GM12878 (cell line): ENCODE measurements at regions not wholly inside any gene's neighbourhood (a gene's known extent, or its start where the extent isn't known, plus 50 kb on each side); places are given as distances from the start of the nearest gene placed in this dataset.

Experiments
- ATAC-seq: fragments of 200-7000 bp; cut with Tn5 transposase; 3 replicates; pipeline ENCODE4 v1.9.1; 2020; ENCODE audit warnings: mild to moderate bottlenecking, moderate library complexity
- BruUV-seq: library from RNA; stranded (reverse); fragments of 400-500 nt; replicated peaks from 2 replicates; lab custom pipeline; 2021; lab: Mats Ljungman, UMichigan
- CTCF ChIA-PET: fragments of 300-600 bp; sonication (Branson Sonifier 250); formaldehyde crosslinking; extraction: SDS; loops from one replicate; lab custom pipeline; 2021; ENCODE audit warnings: inconsistent platforms; lab: Yijun Ruan, JAX
- POLR2A ChIA-PET: fragments of 350-600 bp; formaldehyde crosslinking; extraction: SDS; loops from one replicate; lab custom pipeline; 2021; ENCODE audit warnings: inconsistent platforms; lab: Charles Lee
- RAD21 ChIA-PET: fragments of 300-600 bp; sonication (Branson Sonifier 250); formaldehyde crosslinking; loops from one replicate; lab custom pipeline; 2023; ENCODE audit warnings: antibody characterized with exemption; ENCODE audit not compliant: unreplicated experiment; lab: Charles Lee
- SMC1A ChIA-PET: fragments of 300-600 bp; sonication (Branson Sonifier 250); formaldehyde crosslinking; loops from one replicate; lab custom pipeline; 2023; ENCODE audit not compliant: unreplicated experiment, uncharacterized antibody; lab: Charles Lee
- DNase-seq: peaks from one replicate; pipeline ENCODE4 v3.0.0-alpha.2; 2011; ENCODE audit warnings: low read depth, low spot score
- FAIRE-seq: peaks from 3 replicates; lab custom pipeline; 2011; peaks lifted over from hg19 to GRCh38; lab: Jason Lieb, UNC
- H2AFZ ChIP-seq: 2 replicates; pipeline ENCODE4 v1.6.0; 2011; ENCODE audit warnings: low read depth, low read length, control low read depth; ENCODE audit not compliant: control insufficient read depth
- H3K27ac ChIP-seq: 2 replicates; pipeline ENCODE4 v1.5.1; 2011; ENCODE audit warnings: control low read depth; ENCODE audit not compliant: control insufficient read depth, insufficient read depth
- H3K27me3 ChIP-seq, 2 experiments: replicated peaks in 1 of 2; 2 replicates each; pipeline versions ENCODE4 v1.6.0 to v1.6.1; 2011; ENCODE audit warnings: low read length in 1 of 2; ENCODE audit not compliant: control insufficient read depth in 2 of 2, insufficient read depth in 2 of 2
- H3K36me3 ChIP-seq, 2 experiments: 2 replicates each; pipeline ENCODE4 v1.5.1; 2011; ENCODE audit warnings: low read length in 1 of 2; ENCODE audit not compliant: control insufficient read depth in 2 of 2, insufficient read depth in 2 of 2
- H3K4me1 ChIP-seq: 2 replicates; pipeline ENCODE4 v1.6.1; 2011; ENCODE audit warnings: mild to moderate bottlenecking, low read length, moderate library complexity, mixed read lengths; ENCODE audit not compliant: control insufficient read depth, insufficient read depth
- H3K4me2 ChIP-seq: 2 replicates; pipeline ENCODE4 v1.6.0; 2011; ENCODE audit warnings: control low read depth; ENCODE audit not compliant: control insufficient read depth, insufficient read depth
- H3K4me3 ChIP-seq: fragments of 200-600 bp; sonication (generic); 2 replicates; pipeline ENCODE4 v1.5.1; 2016
- H3K79me2 ChIP-seq: 2 replicates; pipeline ENCODE4 v1.6.0; 2011; ENCODE audit warnings: low read length; ENCODE audit not compliant: control insufficient read depth, insufficient read depth
- H3K9ac ChIP-seq: 2 replicates; pipeline ENCODE4 v1.8.0; 2011; ENCODE audit warnings: low read length, control low read depth, mixed read lengths; ENCODE audit not compliant: control insufficient read depth, insufficient read depth
- H3K9me3 ChIP-seq: replicated peaks from 3 replicates; pipeline ENCODE4 v1.5.1; 2011; ENCODE audit warnings: mild to moderate bottlenecking, low read length; ENCODE audit not compliant: control insufficient read depth, insufficient read depth
- H4K20me1 ChIP-seq: 2 replicates; pipeline ENCODE4 v1.6.0; 2011; ENCODE audit not compliant: control insufficient read depth, insufficient read depth
- ATF7 ChIP-seq: fragments of 450-650 bp; IDR thresholded peaks from 2 replicates; pipeline ENCODE4 v1.6.1; 2016; ENCODE audit warnings: low read depth, mild to moderate bottlenecking
- JUNB ChIP-seq: IDR thresholded peaks from 2 replicates; pipeline ENCODE4 v1.6.1; 2016; ENCODE audit warnings: antibody characterized with exemption, mild to moderate bottlenecking
- KDM1A ChIP-seq: fragments of 200-600 bp; sonication (generic); IDR thresholded peaks from 2 replicates; pipeline ENCODE4 v1.6.1; 2016; ENCODE audit warnings: borderline replicate concordance
- MAX ChIP-seq: IDR thresholded peaks from 2 replicates; pipeline ENCODE4 v1.6.1; 2012; ENCODE audit warnings: low read depth, low read length, improper control_type of control experiment
- NFYB ChIP-seq: IDR thresholded peaks from 2 replicates; pipeline ENCODE4 v1.6.1; 2011; ENCODE audit warnings: low read depth, mild to moderate bottlenecking, low read length, improper control_type of control experiment, moderate library complexity; ENCODE audit not compliant: insufficient read depth
- NR2C2 ChIP-seq: IDR thresholded peaks from 2 replicates; pipeline ENCODE4 v1.6.1; 2011; ENCODE audit warnings: borderline replicate concordance, low read depth; ENCODE audit not compliant: control insufficient read depth, insufficient read length
- PAX5 ChIP-seq: IDR thresholded peaks from 2 replicates; pipeline ENCODE4 v1.6.1; 2011; ENCODE audit warnings: low read depth, low read length, borderline replicate concordance
- PAX8 ChIP-seq: fragments of 450-650 bp; IDR thresholded peaks from 2 replicates; pipeline ENCODE4 v1.6.1; 2017; ENCODE audit warnings: mild to moderate bottlenecking, moderate library complexity
- PML ChIP-seq: IDR thresholded peaks from 2 replicates; pipeline ENCODE4 v1.6.1; 2012; ENCODE audit warnings: low read length, inconsistent platforms
- RUNX3 ChIP-seq: IDR thresholded peaks from 2 replicates; pipeline ENCODE4 v1.6.1; 2012; ENCODE audit warnings: low read length, inconsistent platforms
- SMAD5 ChIP-seq: IDR thresholded peaks from 2 replicates; pipeline ENCODE4 v1.6.1; 2016; ENCODE audit warnings: antibody characterized with exemption, low read depth
- SREBF2 ChIP-seq: IDR thresholded peaks from 2 replicates; pipeline ENCODE4 v1.6.1; 2012; ENCODE audit warnings: mild to moderate bottlenecking, low read length
- ZBTB4 ChIP-seq: fragments of 450-650 bp; formaldehyde crosslinking; IDR thresholded peaks from 2 replicates; pipeline ENCODE4 v1.4.0; 2022; ENCODE audit warnings: mild to moderate bottlenecking, moderate library complexity
- ZNF24 ChIP-seq: fragments of 450-650 bp; IDR thresholded peaks from 2 replicates; pipeline ENCODE4 v1.6.1; 2017; ENCODE audit warnings: antibody characterized with exemption, mild to moderate bottlenecking
- ZSCAN29 ChIP-seq: fragments of 450-650 bp; IDR thresholded peaks from 2 replicates; pipeline ENCODE4 v1.6.1; 2017; ENCODE audit warnings: mild to moderate bottlenecking, moderate library complexity
- WGBS: methylation state at CpG from one replicate; pipeline ENCODE4 v1.1.6; 2016; ENCODE audit warnings: low lambda C conversion rate; ENCODE audit not compliant: insufficient replicate concordance, insufficient coverage; ENCODE audit errors: missing lambda C conversion rate; 5-methylcytosine and 5-hydroxymethylcytosine counted together
- in situ Hi-C: fragments of 300-500 bp; cut with MboI; formaldehyde crosslinking; loops from 9 replicates; pipeline ENCODE4 v1.14.3; 2018; ENCODE audit warnings: mixed read lengths
- intact Hi-C: fragments of 100-400 bp; cut with micrococcal nuclease; formaldehyde crosslinking; loops from one replicate; pipeline ENCODE4 v1.14.2; 2022; ENCODE audit not compliant: unreplicated experiment
- TF ChIP-seq, protein P1 (sequence below): IDR thresholded peaks from 2 replicates; pipeline ENCODE4 v1.6.1; 2012; ENCODE audit warnings: mild to moderate bottlenecking, low read depth, low read length

DNA sequence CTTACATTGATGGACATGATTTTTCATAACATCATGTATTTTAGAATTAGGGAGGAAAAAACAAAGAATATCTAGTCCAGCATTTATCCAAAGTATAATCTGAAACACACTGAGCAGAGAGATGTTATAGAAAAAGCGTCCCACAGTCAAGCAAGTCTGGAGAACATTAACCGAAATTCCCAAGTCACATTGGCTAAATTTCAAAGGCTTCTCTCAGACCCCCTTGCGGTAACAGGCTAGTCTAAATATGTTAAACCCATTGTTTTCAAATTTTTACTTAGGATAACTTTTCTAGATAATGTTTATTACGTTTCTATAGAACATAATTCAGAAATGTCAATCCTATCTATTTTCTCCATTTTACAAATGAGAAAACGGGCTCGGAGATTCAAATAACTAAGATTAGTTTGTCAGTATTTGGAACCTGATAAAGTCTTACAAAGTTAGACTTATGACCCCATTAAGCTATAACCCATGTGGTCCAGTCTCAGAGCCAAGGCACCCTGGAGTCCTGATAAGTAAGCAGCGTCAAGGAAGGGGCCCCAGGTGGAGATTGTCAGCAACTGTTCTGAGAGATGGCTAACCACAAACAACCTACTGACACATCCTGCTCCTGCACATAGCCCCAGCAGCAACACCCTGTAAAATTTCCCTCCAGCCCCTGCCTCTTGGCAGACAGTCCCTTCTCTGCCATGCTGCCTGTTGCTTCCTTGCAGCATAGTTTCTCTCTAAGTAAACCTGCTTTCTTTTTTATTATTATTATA lies 220.6 kb upstream of the TMEM260 start:
- no peak overlapping the region for H3K4me2 ChIP-seq
- H2AFZ ChIP-seq, result no peak overlapping the region
- FAIRE-seq, result no peak
- POLR2A ChIA-PET, result no interaction called here
- TF ChIP-seq PML, result no peak
- TF ChIP-seq JUNB, result peak; percentile 17; the same call in 1 of the 2 replicates
- TF ChIP-seq, protein P1, sequence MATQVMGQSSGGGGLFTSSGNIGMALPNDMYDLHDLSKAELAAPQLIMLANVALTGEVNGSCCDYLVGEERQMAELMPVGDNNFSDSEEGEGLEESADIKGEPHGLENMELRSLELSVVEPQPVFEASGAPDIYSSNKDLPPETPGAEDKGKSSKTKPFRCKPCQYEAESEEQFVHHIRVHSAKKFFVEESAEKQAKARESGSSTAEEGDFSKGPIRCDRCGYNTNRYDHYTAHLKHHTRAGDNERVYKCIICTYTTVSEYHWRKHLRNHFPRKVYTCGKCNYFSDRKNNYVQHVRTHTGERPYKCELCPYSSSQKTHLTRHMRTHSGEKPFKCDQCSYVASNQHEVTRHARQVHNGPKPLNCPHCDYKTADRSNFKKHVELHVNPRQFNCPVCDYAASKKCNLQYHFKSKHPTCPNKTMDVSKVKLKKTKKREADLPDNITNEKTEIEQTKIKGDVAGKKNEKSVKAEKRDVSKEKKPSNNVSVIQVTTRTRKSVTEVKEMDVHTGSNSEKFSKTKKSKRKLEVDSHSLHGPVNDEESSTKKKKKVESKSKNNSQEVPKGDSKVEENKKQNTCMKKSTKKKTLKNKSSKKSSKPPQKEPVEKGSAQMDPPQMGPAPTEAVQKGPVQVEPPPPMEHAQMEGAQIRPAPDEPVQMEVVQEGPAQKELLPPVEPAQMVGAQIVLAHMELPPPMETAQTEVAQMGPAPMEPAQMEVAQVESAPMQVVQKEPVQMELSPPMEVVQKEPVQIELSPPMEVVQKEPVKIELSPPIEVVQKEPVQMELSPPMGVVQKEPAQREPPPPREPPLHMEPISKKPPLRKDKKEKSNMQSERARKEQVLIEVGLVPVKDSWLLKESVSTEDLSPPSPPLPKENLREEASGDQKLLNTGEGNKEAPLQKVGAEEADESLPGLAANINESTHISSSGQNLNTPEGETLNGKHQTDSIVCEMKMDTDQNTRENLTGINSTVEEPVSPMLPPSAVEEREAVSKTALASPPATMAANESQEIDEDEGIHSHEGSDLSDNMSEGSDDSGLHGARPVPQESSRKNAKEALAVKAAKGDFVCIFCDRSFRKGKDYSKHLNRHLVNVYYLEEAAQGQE, result no peak
- no peak for TF ChIP-seq ZSCAN29
- no peak for TF ChIP-seq MAX
- TF ChIP-seq KDM1A, result no peak
- TF ChIP-seq NFYB, result no peak
- TF ChIP-seq ZNF24, result no peak
- no peak for TF ChIP-seq ZBTB4 (CRISPR knock-in tag)
- TF ChIP-seq PAX8, result no peak
- TF ChIP-seq RUNX3, result peak; percentile 64
- no peak for TF ChIP-seq SMAD5
- no peak for TF ChIP-seq PAX5
- no peak for TF ChIP-seq SREBF2
- no peak for TF ChIP-seq ATF7
- TF ChIP-seq NR2C2, result no peak
- SMC1A ChIA-PET, result no interaction called here
- CTCF ChIA-PET, result no interaction called here
- 45% methylated on average over 7 of the region's 7 CpGs for WGBS
- H3K4me1 ChIP-seq, result no peaks in the 10 kb centered on the region
- H3K27me3 ChIP-seq, result no peaks in the 10 kb centered on the region; a peak in 1 of 4 replicates
- in situ Hi-C loops, result no loop called here
- no peaks in the 10 kb centered on the region for H4K20me1 ChIP-seq
- BruUV-seq, result no TSS peak
- no peak overlapping the region for H3K4me3 ChIP-seq
- RAD21 ChIA-PET, result no interaction called here
- DNase-seq, result no peak
- H3K79me2 ChIP-seq, result no peaks in the 10 kb centered on the region
- H3K27ac ChIP-seq, result no peak overlapping the region
- H3K9ac ChIP-seq, result no peak overlapping the region
- no peaks in the 10 kb centered on the region for H3K36me3 ChIP-seq
- ATAC-seq, result peak; percentile 59
- no peaks in the 10 kb centered on the region for H3K9me3 ChIP-seq
- intact Hi-C loops, result no loop called here
